Loucy (cell line): ENCODE measurements at regions not wholly inside any gene's neighbourhood (a gene's known extent, or its start where the extent isn't known, plus 50 kb on each side); places are given as distances from the start of the nearest gene placed in this dataset.

ENCODE experiments used
- EZH2phosphoT487 ChIP-seq: fragments of 200-600 bp; IDR thresholded peaks from 2 replicates; pipeline ENCODE4 v1.6.1; 2018; ENCODE audit warnings: antibody characterized with exemption, mild to moderate bottlenecking, moderate library complexity, borderline replicate concordance
- TF ChIP-seq, protein P1 (sequence below): fragments of 200-600 bp; sonication (generic); conservative IDR thresholded peaks from 2 replicates; pipeline ENCODE4 v1.5.1; 2014; ENCODE audit warnings: mild to moderate bottlenecking, antibody characterized with exemption, low read length

DNA sequence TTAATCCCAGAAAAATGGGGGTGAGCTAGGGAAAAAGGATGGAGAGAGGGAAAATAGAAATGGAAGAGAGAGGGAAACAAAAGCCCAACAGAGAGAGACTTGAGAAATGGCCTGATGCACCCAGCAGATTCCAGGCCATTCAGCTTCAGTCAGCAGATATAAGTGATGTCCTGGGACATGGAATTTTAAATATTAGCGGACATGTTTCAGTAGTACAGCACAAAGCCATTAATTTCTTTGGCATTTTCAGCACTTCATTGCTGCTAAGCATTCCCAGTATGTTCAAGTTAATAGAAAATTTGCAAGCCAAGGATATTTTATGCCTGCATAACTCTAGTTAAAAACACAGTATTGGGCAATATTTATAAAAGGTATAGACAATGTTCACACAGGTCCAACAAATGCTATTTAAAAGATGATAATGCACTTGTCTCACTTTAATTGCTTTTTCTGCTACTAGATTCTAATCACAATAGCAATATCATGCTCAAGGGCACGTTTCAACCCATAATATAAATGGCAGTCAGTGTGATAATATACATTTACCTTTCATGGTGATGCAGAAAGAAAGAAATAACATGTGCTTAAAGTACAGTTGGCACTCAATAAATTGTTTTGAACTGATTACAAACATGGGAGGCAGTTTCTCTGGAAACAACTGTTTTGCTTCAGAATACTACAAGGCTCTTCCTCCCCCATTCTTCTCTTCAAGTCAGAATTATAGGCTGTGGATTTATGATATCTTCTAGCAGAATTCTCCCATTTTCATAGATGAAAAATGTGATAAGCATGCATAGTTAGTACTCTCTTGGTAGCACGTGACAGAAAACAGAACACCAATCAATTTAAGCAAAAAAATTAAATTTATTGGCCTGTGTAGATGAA, 108.1 kb upstream of the MAGI3 start:
- no peak for TF ChIP-seq EZH2phosphoT487
- TF ChIP-seq, protein P1, sequence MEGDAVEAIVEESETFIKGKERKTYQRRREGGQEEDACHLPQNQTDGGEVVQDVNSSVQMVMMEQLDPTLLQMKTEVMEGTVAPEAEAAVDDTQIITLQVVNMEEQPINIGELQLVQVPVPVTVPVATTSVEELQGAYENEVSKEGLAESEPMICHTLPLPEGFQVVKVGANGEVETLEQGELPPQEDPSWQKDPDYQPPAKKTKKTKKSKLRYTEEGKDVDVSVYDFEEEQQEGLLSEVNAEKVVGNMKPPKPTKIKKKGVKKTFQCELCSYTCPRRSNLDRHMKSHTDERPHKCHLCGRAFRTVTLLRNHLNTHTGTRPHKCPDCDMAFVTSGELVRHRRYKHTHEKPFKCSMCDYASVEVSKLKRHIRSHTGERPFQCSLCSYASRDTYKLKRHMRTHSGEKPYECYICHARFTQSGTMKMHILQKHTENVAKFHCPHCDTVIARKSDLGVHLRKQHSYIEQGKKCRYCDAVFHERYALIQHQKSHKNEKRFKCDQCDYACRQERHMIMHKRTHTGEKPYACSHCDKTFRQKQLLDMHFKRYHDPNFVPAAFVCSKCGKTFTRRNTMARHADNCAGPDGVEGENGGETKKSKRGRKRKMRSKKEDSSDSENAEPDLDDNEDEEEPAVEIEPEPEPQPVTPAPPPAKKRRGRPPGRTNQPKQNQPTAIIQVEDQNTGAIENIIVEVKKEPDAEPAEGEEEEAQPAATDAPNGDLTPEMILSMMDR, result no peak
